K562 (cell line): ENCODE measurements at regions not wholly inside any gene's neighbourhood (a gene's known extent, or its start where the extent isn't known, plus 50 kb on each side); places are given as distances from the start of the nearest gene placed in this dataset.

ENCODE experiments used
- ATAC-seq: fragments of 200-7000 bp; cut with Tn5 transposase; 3 replicates; pipeline ENCODE4 v1.9.1; 2020; ENCODE audit warnings: moderate library complexity
- BruUV-seq: library from RNA; stranded (reverse); fragments of 400-500 nt; replicated peaks from 2 replicates; lab custom pipeline; 2021; lab: Mats Ljungman, UMichigan
- CTCF ChIA-PET: fragments of 300-600 bp; formaldehyde crosslinking; extraction: SDS; loops from one replicate; lab custom pipeline; 2021; ENCODE audit warnings: low intra/inter-chr PET ratio; lab: Yijun Ruan, JAX
- POLR2A ChIA-PET: fragments of 300-600, 350-650 bp; sonication (Branson Sonifier 250); formaldehyde crosslinking; extraction: SDS; loops from one replicate; lab custom pipeline; 2021; ENCODE audit warnings: antibody characterized with exemption, inconsistent platforms; lab: Yijun Ruan, JAX
- DNase-seq, 4 experiments: peaks; one replicate each; pipeline versions ENCODE4 v3.0.0 to v3.0.0-alpha.2; 2011 to 2018; ENCODE audit warnings: low spot score in 3 of 4, mixed read lengths in 3 of 4; ENCODE audit errors: extremely low read depth in 1 of 4
- FAIRE-seq: peaks from 2 replicates; lab custom pipeline; 2011; peaks lifted over from hg19 to GRCh38; lab: Jason Lieb, UNC
- H2AFZ ChIP-seq: 2 replicates; pipeline ENCODE4 v1.6.0; 2011; ENCODE audit warnings: low read depth, low read length, control low read depth, inconsistent platforms
- H3K27ac ChIP-seq: fragments of 200-600 bp; 3 replicates; pipeline ENCODE4 v1.8.0; 2011; ENCODE audit warnings: low read depth, mild to moderate bottlenecking, control low read depth, inconsistent platforms, low read length, moderate library complexity, mixed read lengths; ENCODE audit errors: extremely low read depth
- H3K27me3 ChIP-seq, 2 experiments: fragments of 300-600 bp in 1 of 2; 2 replicates in 1 of 2; 3 replicates in 1 of 2; pipeline versions ENCODE4 v1.6.0 to v1.8.0; 2011; ENCODE audit warnings: inconsistent platforms in 2 of 2, low read length in 2 of 2, mild to moderate bottlenecking in 1 of 2, mixed read lengths in 1 of 2, moderate library complexity in 1 of 2; ENCODE audit not compliant: control insufficient read depth in 2 of 2, insufficient read depth in 2 of 2
- H3K36me3 ChIP-seq: fragments of 300-600 bp; 3 replicates; pipeline ENCODE4 v1.8.0; 2011; ENCODE audit warnings: mild to moderate bottlenecking, low read length, inconsistent platforms; ENCODE audit not compliant: control insufficient read depth, insufficient read depth
- H3K4me1 ChIP-seq, 2 experiments: fragments of 200-600 bp in 1 of 2; replicated peaks in 1 of 2; 2 replicates in 1 of 2; 3 replicates in 1 of 2; pipeline versions ENCODE4 v1.5.1 to v1.8.0; 2011; ENCODE audit warnings: inconsistent platforms in 2 of 2, low read length in 2 of 2, mild to moderate bottlenecking in 1 of 2, mixed read lengths in 1 of 2, moderate library complexity in 1 of 2; ENCODE audit not compliant: control insufficient read depth in 2 of 2, insufficient read depth in 2 of 2
- H3K4me2 ChIP-seq: 2 replicates; pipeline ENCODE4 v1.6.1; 2011; ENCODE audit warnings: low read length, control low read depth, inconsistent platforms, mixed read lengths; ENCODE audit not compliant: insufficient read depth
- H3K4me3 ChIP-seq: fragments of 200-600 bp; sonication (generic), shearing (Covaris generic); 2 replicates; pipeline ENCODE4 v1.5.1; 2016; ENCODE audit warnings: control low read depth, inconsistent platforms
- H3K79me2 ChIP-seq: fragments of 200-600 bp; 3 replicates; pipeline ENCODE4 v1.8.0; 2011; ENCODE audit warnings: low read length, inconsistent platforms; ENCODE audit not compliant: control insufficient read depth, insufficient read depth
- H3K9ac ChIP-seq, 2 experiments: 2 replicates each; pipeline versions ENCODE4 v1.6.0 to v1.6.1; 2011; ENCODE audit warnings: low read depth in 2 of 2, low read length in 2 of 2, control low read depth in 1 of 2, inconsistent platforms in 1 of 2, mild to moderate bottlenecking in 1 of 2, mixed read lengths in 1 of 2; ENCODE audit not compliant: insufficient read depth in 1 of 2
- H3K9me1 ChIP-seq: one replicate; pipeline ENCODE4 v1.6.0; 2011; ENCODE audit warnings: inconsistent platforms, mild to moderate bottlenecking, low read length, moderate library complexity; ENCODE audit not compliant: control insufficient read depth, insufficient read depth
- H3K9me3 ChIP-seq: replicated peaks from 2 replicates; pipeline ENCODE4 v1.5.1; 2011; ENCODE audit warnings: low read depth, low read length, inconsistent platforms; ENCODE audit not compliant: control insufficient read depth, insufficient read depth
- H4K20me1 ChIP-seq: replicated peaks from 2 replicates; pipeline ENCODE4 v1.6.1; 2011; ENCODE audit warnings: low read length, inconsistent platforms, mixed read lengths; ENCODE audit not compliant: control insufficient read depth, insufficient read depth
- FOXJ2 ChIP-seq: fragments of 200-800 bp; sonication (Bioruptor generic); IDR thresholded peaks from 2 replicates; pipeline ENCODE4 v1.6.1; 2016; ENCODE audit warnings: missing genetic modification characterization, missing compliant biosample characterization
- GABPA ChIP-seq: fragments of 200-800 bp; sonication (Bioruptor generic); conservative IDR thresholded peaks from 2 replicates; pipeline ENCODE4 v1.6.1; 2016; ENCODE audit warnings: low read depth, missing genetic modification characterization, missing compliant biosample characterization
- HDAC2 ChIP-seq: fragments of 450-650 bp; IDR thresholded peaks from 2 replicates; pipeline ENCODE4 v1.6.1; 2016; ENCODE audit warnings: mild to moderate bottlenecking
- PREB ChIP-seq: sonication (generic); formaldehyde crosslinking; IDR thresholded peaks from 2 replicates; pipeline ENCODE4 v1.8.1; 2023; ENCODE audit warnings: mild to moderate bottlenecking, missing genetic modification reagents
- TAF9B ChIP-seq: fragments of 450-650 bp; IDR thresholded peaks from 2 replicates; pipeline ENCODE4 v1.6.1; 2018; ENCODE audit warnings: mild to moderate bottlenecking; ENCODE audit not compliant: partially characterized antibody
- TRIM24 ChIP-seq, 2 experiments: fragments of 450-650 bp; IDR thresholded peaks; 2 replicates each; pipeline ENCODE4 v1.6.1; 2016
- ZBED1 ChIP-seq: IDR thresholded peaks from 2 replicates; pipeline ENCODE4 v1.6.1; 2014
- ZC3H11A ChIP-seq: IDR thresholded peaks from 2 replicates; pipeline ENCODE4 v1.6.1; 2012; ENCODE audit warnings: low read depth, low read length, improper control_type of control experiment
- ZNF140 ChIP-seq: fragments of 250-450 bp; sonication (Bioruptor Pico); IDR thresholded peaks from 2 replicates; pipeline ENCODE4 v1.8.0; 2021; ENCODE audit warnings: moderate library complexity, mild to moderate bottlenecking, inconsistent platforms
- ZNF311 ChIP-seq: fragments of 250-450 bp; sonication (Bioruptor Pico); IDR thresholded peaks from 2 replicates; pipeline ENCODE4 v1.4.0; 2020; ENCODE audit warnings: mild to moderate bottlenecking, moderate library complexity
- ZNF354B ChIP-seq: fragments of 250-450 bp; sonication (Bioruptor Pico); IDR thresholded peaks from 2 replicates; pipeline ENCODE4 v1.4.0; 2020
- ZNF586 ChIP-seq: fragments of 450-650 bp; formaldehyde crosslinking; conservative IDR thresholded peaks from 2 replicates; pipeline ENCODE4 v1.4.0; 2020; ENCODE audit warnings: mild to moderate bottlenecking, moderate library complexity
- WGBS: fragments of 100-300 bp; shearing (Covaris generic); methylation state at CpG from one replicate; pipeline ENCODE4 v1.1.6; 2016; ENCODE audit warnings: low coverage, mixed read lengths; ENCODE audit not compliant: insufficient coverage; ENCODE audit errors: missing lambda C conversion rate; 5-methylcytosine and 5-hydroxymethylcytosine counted together
- in situ Hi-C: fragments of 300-500 bp; cut with MboI; formaldehyde crosslinking; loops from 4 replicates; pipeline ENCODE4 v1.15.0; 2018; ENCODE audit warnings: inconsistent platforms, mixed read lengths
- intact Hi-C: fragments of 100-400 bp; cut with micrococcal nuclease; formaldehyde crosslinking; loops from 2 replicates; pipeline ENCODE4 v1.14.2; 2022

GRCh38 chr11:112776834-112777233 is 184.4 kb upstream of the NCAM1 start:
- Histone ChIP-seq H3K27me3 (peaks cover 0 to 22% of the 10 kb centered on the region in 2 experiments; a peak in 4 of 5 replicates), H3K4me1 (peaks cover 0 to 5% of the 10 kb centered on the region in 2 experiments; a peak in 2 of 5 replicates)
- TF ChIP-seq PREB (CRISPR knock-in tag), result no peak
- TF ChIP-seq TRIM24 (IDR thresholded peaks at IDR 0.05), result no peak
- TF ChIP-seq ZNF586, result no peak
- no peak for TF ChIP-seq ZC3H11A
- no peak for TF ChIP-seq FOXJ2
- no peak for TF ChIP-seq ZNF140 (CRISPR knock-in tag)
- TF ChIP-seq TAF9B, result no peak
- no peak for TF ChIP-seq HDAC2
- no peak for TF ChIP-seq ZBED1
- no peak for TF ChIP-seq ZNF354B (CRISPR knock-in tag)
- no peak for TF ChIP-seq ZNF311 (CRISPR knock-in tag)
- no peak for TF ChIP-seq GABPA
- TF ChIP-seq, all 486 proteins: peak for 0
- Histone ChIP-seq H2AFZ (no peak overlapping the region), H3K79me2 (no peaks in the 10 kb centered on the region), H3K9me3 (no peaks in the 10 kb centered on the region), H3K36me3 (no peaks in the 10 kb centered on the region), H3K9ac (no peak overlapping the region; a peak in 1 of 4 replicates), H3K27ac (no peak overlapping the region), H3K4me3 (no peak overlapping the region), H4K20me1 (no peaks in the 10 kb centered on the region; the same call in 1 of the 2 replicates), H3K9me1 (no peaks in the 10 kb centered on the region), H3K4me2 (no peak overlapping the region)
- POLR2A ChIA-PET, result no interaction called here
- FAIRE-seq (no peak), DNase-seq (no peak), ATAC-seq (no peak)
- BruUV-seq, result no TSS peak
- CTCF ChIA-PET, result no interaction called here
- in situ Hi-C loops, result no loop called here
- intact Hi-C loops, result no loop called here
- WGBS, result 0% methylated on average over 5 of the region's 5 CpGs
